Nephron (organoid): ENCODE measurements at regions not wholly inside any gene's neighbourhood (a gene's known extent, or its start where the extent isn't known, plus 50 kb on each side); places are given as distances from the start of the nearest gene placed in this dataset.
A peak's percentile ranks its signal among the peaks of the same experiment; 100 is the strongest.

Experiments
- H3K27ac Mint-ChIP-seq, 3 experiments: 2 replicates each; pipeline ENCODE4 v1.8.0; 2020; ENCODE audit warnings: mixed read lengths in 3 of 3, mild to moderate bottlenecking in 2 of 3, moderate library complexity in 1 of 3
- H3K27me3 Mint-ChIP-seq: 2 replicates; pipeline ENCODE4 v1.8.0; 2021; ENCODE audit warnings: low read depth, mild to moderate bottlenecking, moderate library complexity, mixed read lengths
- H3K36me3 Mint-ChIP-seq: 2 replicates; pipeline ENCODE4 v1.8.0; 2020; ENCODE audit warnings: low read depth, mixed read lengths
- H3K4me1 Mint-ChIP-seq: 2 replicates; pipeline ENCODE4 v1.8.0; 2020; ENCODE audit warnings: mixed read lengths
- H3K4me3 Mint-ChIP-seq, 3 experiments: 2 replicates each; pipeline ENCODE4 v1.8.0; 2020; ENCODE audit warnings: mild to moderate bottlenecking in 3 of 3, mixed read lengths in 3 of 3, moderate library complexity in 2 of 3
- H3K9me3 Mint-ChIP-seq: 2 replicates; pipeline ENCODE4 v1.8.0; 2020; ENCODE audit warnings: mixed read lengths
- TF ChIP-seq, protein P1 (sequence below), 3 experiments: fragments of 200-600 bp; sonication (generic); IDR thresholded peaks; one replicate each; pipeline ENCODE4 v1.5.0; 2021; ENCODE audit warnings: antibody characterized with exemption in 3 of 3; ENCODE audit not compliant: unreplicated experiment in 3 of 3

DNA sequence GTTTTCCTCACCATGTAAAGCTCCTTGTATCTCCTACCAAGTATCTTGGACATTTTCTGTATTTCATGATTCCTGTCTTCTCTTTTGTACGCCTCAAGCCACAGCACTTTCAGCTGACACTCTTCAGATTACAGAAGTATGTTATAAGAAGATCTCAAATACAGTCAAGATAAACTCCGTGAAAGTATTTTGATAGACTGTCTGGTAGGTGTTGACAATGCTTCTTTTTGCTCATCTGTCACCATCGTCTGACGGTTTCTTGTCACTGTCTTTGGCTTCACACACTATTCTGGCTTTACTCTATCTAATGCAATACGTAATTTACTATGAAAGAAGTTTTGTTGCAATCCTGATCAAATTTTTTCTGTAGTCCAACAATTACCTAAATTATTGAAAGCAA lies 294.5 kb upstream of the CDH12 start:
- no peak overlapping the region for H3K27ac Mint-ChIP-seq
- H3K36me3 Mint-ChIP-seq = no peaks in the 10 kb centered on the region
- H3K4me3 Mint-ChIP-seq = no peak overlapping the region

DNA sequence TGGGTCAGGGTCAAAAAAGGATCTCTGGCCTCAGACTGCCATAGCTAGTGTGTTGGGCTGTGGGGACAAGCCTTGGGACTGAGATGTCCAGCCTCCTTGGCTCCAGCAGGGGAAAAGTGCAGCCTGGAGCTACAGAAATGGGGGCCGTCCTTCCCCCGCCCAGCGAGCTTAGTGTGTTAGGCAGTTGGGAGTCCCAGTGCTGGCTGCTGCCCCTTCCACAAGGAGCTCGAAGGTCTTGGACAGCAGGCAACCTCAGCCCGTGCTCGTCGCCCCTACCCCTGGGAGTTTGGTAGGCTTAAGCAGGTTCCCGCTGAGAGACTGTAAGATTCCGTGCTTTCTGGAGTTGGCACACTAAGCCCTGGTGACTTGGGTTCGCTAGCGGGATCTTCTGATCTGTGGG lies 293.0 kb upstream of the CDH12 start:
- Mint-ChIP-seq H3K4me1 (no peaks in the 10 kb centered on the region), H3K36me3 (no peaks in the 10 kb centered on the region), H3K4me3 (no peak overlapping the region), H3K27ac (no peak overlapping the region), H3K27me3 (no peaks in the 10 kb centered on the region), H3K9me3 (peaks cover 19% of the 10 kb centered on the region)
- TF ChIP-seq, protein P1, sequence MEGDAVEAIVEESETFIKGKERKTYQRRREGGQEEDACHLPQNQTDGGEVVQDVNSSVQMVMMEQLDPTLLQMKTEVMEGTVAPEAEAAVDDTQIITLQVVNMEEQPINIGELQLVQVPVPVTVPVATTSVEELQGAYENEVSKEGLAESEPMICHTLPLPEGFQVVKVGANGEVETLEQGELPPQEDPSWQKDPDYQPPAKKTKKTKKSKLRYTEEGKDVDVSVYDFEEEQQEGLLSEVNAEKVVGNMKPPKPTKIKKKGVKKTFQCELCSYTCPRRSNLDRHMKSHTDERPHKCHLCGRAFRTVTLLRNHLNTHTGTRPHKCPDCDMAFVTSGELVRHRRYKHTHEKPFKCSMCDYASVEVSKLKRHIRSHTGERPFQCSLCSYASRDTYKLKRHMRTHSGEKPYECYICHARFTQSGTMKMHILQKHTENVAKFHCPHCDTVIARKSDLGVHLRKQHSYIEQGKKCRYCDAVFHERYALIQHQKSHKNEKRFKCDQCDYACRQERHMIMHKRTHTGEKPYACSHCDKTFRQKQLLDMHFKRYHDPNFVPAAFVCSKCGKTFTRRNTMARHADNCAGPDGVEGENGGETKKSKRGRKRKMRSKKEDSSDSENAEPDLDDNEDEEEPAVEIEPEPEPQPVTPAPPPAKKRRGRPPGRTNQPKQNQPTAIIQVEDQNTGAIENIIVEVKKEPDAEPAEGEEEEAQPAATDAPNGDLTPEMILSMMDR (IDR thresholded peaks at IDR 0.05; ENCODE audit: unreplicated experiment in 3 of 3) = no peak

More for the DNA sequence above, 294.5 kb upstream of the CDH12 start:
- H3K9me3 Mint-ChIP-seq = peaks cover 19% of the 10 kb centered on the region
- no peaks in the 10 kb centered on the region for H3K4me1 Mint-ChIP-seq
- H3K27me3 Mint-ChIP-seq = no peaks in the 10 kb centered on the region
- TF ChIP-seq, protein P1 (IDR thresholded peaks at IDR 0.05; ENCODE audit: unreplicated experiment in 3 of 3) = no peak

DNA sequence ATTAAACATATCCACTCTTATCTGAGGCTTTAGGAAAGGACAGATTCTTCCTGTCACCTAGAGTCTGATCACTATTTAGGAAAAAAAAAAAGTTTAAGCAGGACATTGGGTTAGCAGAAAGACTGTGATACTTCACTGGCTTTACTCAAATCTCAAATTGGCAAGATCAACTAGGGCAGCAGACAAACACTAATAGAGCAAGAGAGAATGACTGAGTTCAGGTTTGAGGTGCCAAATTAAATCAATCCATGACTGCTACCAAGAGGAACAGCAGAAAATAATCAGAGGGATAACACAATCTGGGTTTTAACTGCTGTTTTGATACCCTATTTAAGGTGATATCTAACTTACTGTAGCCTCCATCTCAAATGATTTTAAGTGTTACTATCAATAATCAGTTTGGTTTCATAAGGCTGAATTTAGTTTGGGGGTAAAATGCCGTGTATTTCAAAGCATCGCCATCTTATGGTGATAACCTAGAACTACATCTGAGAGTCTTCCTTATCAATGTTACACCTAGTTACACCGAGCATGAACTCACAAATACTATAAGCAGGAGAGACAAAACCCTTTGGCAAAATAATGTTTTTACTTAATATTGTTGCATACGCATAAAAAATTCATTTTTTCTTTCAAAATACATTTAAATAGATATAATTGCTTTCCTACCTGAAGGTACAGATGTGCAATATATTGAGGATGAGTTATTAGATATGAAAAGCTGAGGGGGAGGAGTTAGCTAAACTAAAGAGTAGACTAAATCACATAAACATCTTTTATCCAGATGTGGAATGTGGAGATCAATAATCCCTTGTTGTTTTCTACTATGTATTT lies 286.4 kb upstream of the CDH12 start:
- H3K27me3 Mint-ChIP-seq = no peaks in the 10 kb centered on the region
- H3K4me1 Mint-ChIP-seq = no peaks in the 10 kb centered on the region
- H3K36me3 Mint-ChIP-seq = no peaks in the 10 kb centered on the region
- no peak overlapping the region for H3K4me3 Mint-ChIP-seq
- TF ChIP-seq, protein P1 (IDR thresholded peaks at IDR 0.05; ENCODE audit: unreplicated experiment in 3 of 3) = peak in 2 of 3 experiments; percentile 41 to 46
- H3K9me3 Mint-ChIP-seq = peaks cover 7% of the 10 kb centered on the region
- no peak overlapping the region for H3K27ac Mint-ChIP-seq

DNA sequence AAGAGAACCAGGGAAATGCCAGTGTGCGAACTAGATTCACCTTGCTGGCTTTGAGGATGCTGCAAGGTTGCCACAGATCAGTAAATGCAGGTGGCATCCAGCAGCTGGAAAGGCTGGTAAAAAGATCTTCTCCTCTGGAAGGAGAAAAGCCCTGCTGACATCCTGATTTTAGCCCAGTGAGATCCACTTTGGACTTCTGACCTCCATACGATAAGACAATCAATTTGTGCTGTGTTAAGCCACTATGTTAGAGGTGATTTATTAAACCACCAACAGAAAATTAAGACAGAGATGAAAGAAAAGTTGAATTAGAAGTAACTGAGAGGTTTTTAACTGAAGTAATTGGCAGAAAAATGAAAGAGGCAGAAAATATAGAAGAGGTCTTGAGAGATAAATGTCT lies 283.8 kb upstream of the CDH12 start:
- Mint-ChIP-seq H3K4me3 (no peak overlapping the region), H3K9me3 (no peaks in the 10 kb centered on the region), H3K36me3 (no peaks in the 10 kb centered on the region), H3K4me1 (peaks cover 6% of the 10 kb centered on the region), H3K27me3 (no peaks in the 10 kb centered on the region), H3K27ac (no peak overlapping the region)
- TF ChIP-seq, protein P1 (IDR thresholded peaks at IDR 0.05; ENCODE audit: unreplicated experiment in 3 of 3) = no peak

DNA sequence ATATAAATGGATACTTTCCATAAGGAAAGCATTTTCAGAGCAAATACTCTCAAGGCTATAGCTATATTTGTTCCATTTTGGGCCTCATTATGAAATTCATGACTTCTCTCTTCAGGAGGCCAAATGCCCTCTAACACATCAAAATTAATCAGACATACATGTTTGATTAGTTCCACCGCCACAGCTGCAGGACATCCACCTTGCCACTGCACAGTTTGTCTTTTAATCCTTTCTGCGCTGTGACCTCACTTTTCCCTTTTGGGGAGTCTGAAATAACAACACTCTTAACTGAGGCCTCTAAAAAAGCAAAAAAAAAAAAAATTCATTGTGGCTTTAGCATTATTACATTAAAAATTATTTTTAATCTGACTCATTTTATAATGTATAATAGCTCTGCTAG lies 279.1 kb upstream of the CDH12 start:
- H3K27me3 Mint-ChIP-seq = no peaks in the 10 kb centered on the region
- TF ChIP-seq, protein P1 (IDR thresholded peaks at IDR 0.05; ENCODE audit: unreplicated experiment in 3 of 3) = no peak
- H3K36me3 Mint-ChIP-seq = no peaks in the 10 kb centered on the region
- H3K9me3 Mint-ChIP-seq = peaks cover 9% of the 10 kb centered on the region
- H3K4me1 Mint-ChIP-seq = peaks cover 6% of the 10 kb centered on the region
- H3K4me3 Mint-ChIP-seq = no peak overlapping the region
- no peak overlapping the region for H3K27ac Mint-ChIP-seq

DNA sequence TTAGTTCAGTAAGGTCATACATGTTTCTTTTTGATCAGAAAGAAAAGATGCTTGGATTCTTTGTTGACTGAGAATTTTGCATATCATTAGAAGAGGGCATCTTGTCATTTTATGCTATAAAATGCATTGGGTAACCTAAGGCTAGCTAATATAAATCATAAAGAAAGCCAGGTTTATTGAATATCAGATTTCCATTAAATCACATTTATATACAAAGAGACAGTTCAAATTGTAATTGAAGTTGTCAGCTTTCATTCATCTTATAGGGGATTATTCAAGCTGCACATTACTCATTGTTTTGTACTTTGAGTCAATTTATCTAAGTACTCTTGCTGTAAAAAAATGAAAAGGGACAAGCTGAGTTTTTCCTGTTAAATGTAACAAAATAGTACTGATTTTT lies 259.1 kb upstream of the CDH12 start:
- Mint-ChIP-seq H3K4me1 (no peaks in the 10 kb centered on the region), H3K27me3 (peaks cover 4% of the 10 kb centered on the region), H3K36me3 (no peaks in the 10 kb centered on the region), H3K9me3 (no peaks in the 10 kb centered on the region), H3K4me3 (no peak overlapping the region), H3K27ac (no peak overlapping the region)
- TF ChIP-seq, protein P1 (IDR thresholded peaks at IDR 0.05; ENCODE audit: unreplicated experiment in 3 of 3) = no peak
